Right lung (tissue), 2 donors: ENCODE measurements at regions not wholly inside any gene's neighbourhood (a gene's known extent, or its start where the extent isn't known, plus 50 kb on each side); places are given as distances from the start of the nearest gene placed in this dataset.
A peak's percentile ranks its signal among the peaks of the same experiment; 100 is the strongest.
"Not testable (repeated sequence)": the region's sequence is repeated elsewhere in the genome, so short reads cannot be mapped to it uniquely, and the experiment has no call there.

Source experiments
- DNase-seq, 2 donors: peaks; one replicate each; pipeline ENCODE4 v3.0.0-alpha.2; 2013

- no peak for DNase-seq
Measured at GRCh38 chr16:54879681-54880080, 51.0 kb upstream of the IRX5 start.

GRCh38 chr16:54878301-54878700 lies 52.4 kb upstream of the IRX5 start:
- no peak for DNase-seq

- no peak for DNase-seq
Measured at GRCh38 chr16:54875443-54875842, 55.2 kb upstream of the IRX5 start.

GRCh38 chr16:54873716-54874373 lies 56.8 kb upstream of the IRX5 start:
- DNase-seq: not testable (repeated sequence)

GRCh38 chr16:54873071-54873470 lies 57.6 kb upstream of the IRX5 start:
- no peak for DNase-seq

GRCh38 chr16:54870151-54870550 lies 60.5 kb upstream of the IRX5 start:
- DNase-seq: no peak

GRCh38 chr16:54867302-54867832 lies 63.3 kb upstream of the IRX5 start:
- DNase-seq: no peak

GRCh38 chr16:54862529-54862928 lies 68.1 kb upstream of the IRX5 start:
- DNase-seq: no peak

- no peak for DNase-seq
Measured at GRCh38 chr16:54856871-54857270, 73.8 kb upstream of the IRX5 start.

- no peak for DNase-seq
Measured at GRCh38 chr16:54847609-54848008, 83.1 kb upstream of the IRX5 start.

GRCh38 chr16:54847207-54847606 lies 83.5 kb upstream of the IRX5 start:
- DNase-seq: no peak

- no peak for DNase-seq
Measured at GRCh38 chr16:54846766-54847165, 83.9 kb upstream of the IRX5 start.

GRCh38 chr16:54843424-54843750 lies 87.3 kb upstream of the IRX5 start:
- no peak for DNase-seq

GRCh38 chr16:54842743-54843423 lies 87.8 kb upstream of the IRX5 start:
- DNase-seq: no peak

GRCh38 chr16:54829691-54830090 lies 101.0 kb upstream of the IRX5 start:
- no peak for DNase-seq

- no peak for DNase-seq
Measured at GRCh38 chr16:54822892-54823291, 107.8 kb upstream of the IRX5 start.

GRCh38 chr16:54822492-54822891 lies 108.2 kb upstream of the IRX5 start:
- no peak for DNase-seq

- no peak for DNase-seq
Measured at GRCh38 chr16:54821731-54822130, 108.9 kb upstream of the IRX5 start.

- peak in 1 of 2 donors; percentile 27 for DNase-seq
Measured at GRCh38 chr16:54817940-54818574, 112.6 kb upstream of the IRX5 start.

- DNase-seq: peak; percentile 19 to 26
Measured at GRCh38 chr16:54817432-54817831, 113.2 kb upstream of the IRX5 start.

GRCh38 chr16:54816471-54816870 lies 114.2 kb upstream of the IRX5 start:
- no peak for DNase-seq

- DNase-seq: no peak
Measured at GRCh38 chr16:54815177-54815576, 115.5 kb upstream of the IRX5 start.

- DNase-seq: no peak
Measured at GRCh38 chr16:54813778-54814177, 116.9 kb upstream of the IRX5 start.
